ENCODE measurements at regions not wholly inside any gene's neighbourhood (a gene's known extent, or its start where the extent isn't known, plus 50 kb on each side); places are given as distances from the start of the nearest gene placed in this dataset.

DNA sequence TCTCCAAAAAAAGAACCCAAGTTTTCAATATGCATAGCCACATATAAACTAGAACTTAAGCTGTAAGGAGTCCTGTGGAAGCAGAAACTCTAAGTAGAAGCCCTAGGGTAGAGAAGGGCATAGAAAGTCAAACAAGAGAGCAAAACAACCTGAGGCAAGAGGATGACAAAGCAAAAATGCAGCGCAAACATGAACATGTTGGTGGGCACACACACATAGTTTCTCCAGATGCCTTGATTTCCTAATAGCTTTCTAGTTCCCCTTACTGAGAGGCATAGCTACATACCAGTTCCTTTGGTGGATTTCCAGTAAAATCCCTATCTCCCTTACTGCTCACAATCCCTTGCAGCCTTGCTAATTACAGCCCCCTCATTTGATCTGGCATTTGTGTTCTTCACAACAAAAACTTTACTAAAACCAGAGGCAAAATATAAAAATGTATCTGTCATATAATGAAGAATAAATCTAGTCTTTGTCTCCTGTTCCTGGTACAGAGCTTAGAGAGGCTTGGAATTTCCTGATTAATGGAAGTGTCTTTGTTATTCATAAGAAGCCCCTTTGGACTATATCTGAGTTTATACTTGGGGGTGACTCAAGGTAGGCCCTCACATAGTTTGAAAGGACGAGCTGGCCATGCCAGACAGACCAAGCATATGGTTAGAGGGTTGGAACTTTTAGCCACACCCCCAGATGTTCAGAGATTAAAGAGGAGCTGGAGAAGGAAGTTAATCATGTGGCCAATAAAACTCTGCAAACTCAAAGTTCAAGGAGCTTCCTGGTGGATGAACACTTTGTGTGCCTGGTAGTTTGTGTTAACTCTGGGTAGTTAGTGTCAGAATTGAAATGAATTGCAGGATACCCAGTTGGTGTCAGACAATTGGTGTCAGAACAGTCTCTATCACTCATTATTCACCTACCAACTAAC is 52.7 kb upstream of the ZCCHC13 start:
- TF ChIP-seq GATA3 (IDR thresholded peaks at IDR 0.05; ENCODE audit: low read depth, low read length) (no peak), GATA2 (IDR thresholded peaks at IDR 0.05; ENCODE audit: low read depth, low read length) (no peak)
